ENCODE measurements at regions not wholly inside any gene's neighbourhood (a gene's known extent, or its start where the extent isn't known, plus 50 kb on each side); places are given as distances from the start of the nearest gene placed in this dataset.

- TF ChIP-seq POLR2AphosphoS5 (IDR thresholded peaks at IDR 0.05; ENCODE audit: low read depth, low read length) (no peak), POLR2A (IDR thresholded peaks at IDR 0.05; ENCODE audit: low read depth, low read length) (no peak), POU2F2 (IDR thresholded peaks at IDR 0.05; ENCODE audit: low read depth, low read length) (no peak), TAF1 (IDR thresholded peaks at IDR 0.05; ENCODE audit: low read depth, low read length) (no peak)
Measured at GRCh38 chr15:69926006-69926405, 171.7 kb downstream of the TLE3 start.
